HCT116 (cell line): ENCODE measurements at regions not wholly inside any gene's neighbourhood (a gene's known extent, or its start where the extent isn't known, plus 50 kb on each side); places are given as distances from the start of the nearest gene placed in this dataset.

ENCODE experiments used
- ATAC-seq: fragments of 200-7000 bp; cut with Tn5 transposase; 2 replicates; pipeline ENCODE4 v1.9.1; 2020; ENCODE audit warnings: mild to moderate bottlenecking, moderate library complexity
- BruUV-seq: library from RNA; stranded (reverse); fragments of 400-500 nt; replicated peaks from 2 replicates; lab custom pipeline; 2021; lab: Mats Ljungman, UMichigan
- CTCF ChIA-PET: fragments of 300-600 bp; sonication (Branson Sonifier 250); formaldehyde crosslinking; loops from one replicate; lab custom pipeline; 2021; ENCODE audit warnings: antibody characterized with exemption; lab: Charles Lee
- POLR2A ChIA-PET: fragments of 300-600, 350-600 bp; sonication (Branson Sonifier 250); formaldehyde crosslinking; loops from one replicate; lab custom pipeline; 2021; ENCODE audit warnings: antibody characterized with exemption; lab: Charles Lee
- RAD21 ChIA-PET, 2 experiments: fragments of 300-600 bp; sonication (Branson Sonifier 250); formaldehyde crosslinking; loops; one replicate each; lab custom pipeline; 2023; ENCODE audit warnings: low total read pairs in 2 of 2; ENCODE audit not compliant: uncharacterized antibody in 2 of 2, unreplicated experiment in 2 of 2, low non-redundant PET in 1 of 2; lab: Charles Lee
- DNase-seq: peaks from one replicate; pipeline ENCODE4 v3.0.0-alpha.2; 2010; ENCODE audit warnings: low read depth, low spot score
- H2AFZ ChIP-seq: fragments of 200-600 bp; shearing (Covaris generic), sonication (generic); 2 replicates; pipeline ENCODE4 v1.6.1; 2017; ENCODE audit warnings: low read depth, mixed run types, mixed read lengths, antibody characterized with exemption, low read length; ENCODE audit not compliant: poor library complexity, severe bottlenecking
- H3K27ac ChIP-seq: 2 replicates; pipeline ENCODE4 v1.5.1; 2012; ENCODE audit warnings: low read depth, low read length
- H3K27me3 ChIP-seq: fragments of 200-600 bp; sonication (generic); 2 replicates; pipeline ENCODE4 v1.6.1; 2016; ENCODE audit warnings: mixed run types, low read length, mixed read lengths; ENCODE audit not compliant: insufficient read depth
- H3K36me3 ChIP-seq, 2 experiments: fragments of 200-500 bp in 1 of 2; fragments of 200-600 bp in 1 of 2; sonication (Bioruptor generic) in 1 of 2; sonication (generic) in 1 of 2; 2 replicates each; pipeline versions ENCODE4 v1.5.1 to v1.6.1; 2014 to 2016; ENCODE audit warnings: low read length in 2 of 2, inconsistent platforms in 1 of 2, mixed read lengths in 1 of 2, mixed run types in 1 of 2; ENCODE audit not compliant: insufficient read depth in 2 of 2, control insufficient read depth in 1 of 2
- H3K4me1 ChIP-seq, 2 experiments: fragments of 200-600 bp in 1 of 2; sonication (generic) in 1 of 2; 2 replicates each; pipeline versions ENCODE4 v1.5.1 to v1.6.1; 2012 to 2017; ENCODE audit warnings: low read length in 2 of 2, inconsistent platforms in 1 of 2, mild to moderate bottlenecking in 1 of 2, mixed read lengths in 1 of 2, mixed run types in 1 of 2, moderate library complexity in 1 of 2; ENCODE audit not compliant: insufficient read depth in 2 of 2, control insufficient read depth in 1 of 2
- H3K4me2 ChIP-seq: fragments of 200-600 bp; sonication (generic); 2 replicates; pipeline ENCODE4 v1.6.1; 2017; ENCODE audit warnings: mixed run types, low read length, mixed read lengths
- H3K4me3 ChIP-seq, 2 experiments: fragments of 200-600 bp in 1 of 2; sonication (generic) in 1 of 2; replicated peaks in 1 of 2; 2 replicates each; pipeline ENCODE4 v1.5.1; 2011 to 2016; ENCODE audit warnings: low read length in 2 of 2, control low read depth in 1 of 2, low read depth in 1 of 2, mild to moderate bottlenecking in 1 of 2, mixed read lengths in 1 of 2, mixed run types in 1 of 2
- H3K79me2 ChIP-seq: fragments of 200-600 bp; sonication (generic); 2 replicates; pipeline ENCODE4 v1.6.1; 2017; ENCODE audit warnings: mild to moderate bottlenecking, mixed run types, low read length, moderate library complexity, mixed read lengths; ENCODE audit not compliant: insufficient read depth
- H3K9ac ChIP-seq: fragments of 200-600 bp; sonication (generic); 2 replicates; pipeline ENCODE4 v1.6.1; 2016; ENCODE audit warnings: low read length, mixed read lengths
- H3K9me2 ChIP-seq: fragments of 200-600 bp; sonication (generic), shearing (Covaris generic); 2 replicates; pipeline ENCODE4 v1.6.1; 2017; ENCODE audit warnings: mixed run types, mild to moderate bottlenecking, moderate library complexity; ENCODE audit not compliant: insufficient read depth
- H3K9me3 ChIP-seq, 2 experiments: fragments of 200-500 bp in 1 of 2; fragments of 200-600 bp in 1 of 2; sonication (Bioruptor generic) in 1 of 2; sonication (generic) in 1 of 2; 2 replicates each; pipeline ENCODE4 v1.6.1; 2014 to 2017; ENCODE audit warnings: low read length in 2 of 2, mixed read lengths in 2 of 2, inconsistent platforms in 1 of 2, low read depth in 1 of 2, mild to moderate bottlenecking in 1 of 2, mixed run types in 1 of 2, moderate library complexity in 1 of 2; ENCODE audit not compliant: control insufficient read depth in 1 of 2, insufficient read depth in 1 of 2
- H4K20me1 ChIP-seq: fragments of 200-600 bp; sonication (generic), shearing (Covaris generic); 2 replicates; pipeline ENCODE4 v1.6.1; 2017; ENCODE audit warnings: mixed run types, mild to moderate bottlenecking, moderate library complexity; ENCODE audit not compliant: insufficient read depth
- CBX3 ChIP-seq: IDR thresholded peaks from 2 replicates; pipeline ENCODE4 v1.6.1; 2012; ENCODE audit warnings: low read depth
- EZH2 ChIP-seq: fragments of 200-600 bp; sonication (generic); IDR thresholded peaks from 2 replicates; pipeline ENCODE4 v1.6.1; 2017; ENCODE audit warnings: antibody characterized with exemption, mixed run types
- FOSL1 ChIP-seq: IDR thresholded peaks from 2 replicates; pipeline ENCODE4 v1.6.1; 2012; ENCODE audit warnings: low read depth
- JUND ChIP-seq: IDR thresholded peaks from 2 replicates; pipeline ENCODE4 v1.6.1; 2012
- MAX ChIP-seq: IDR thresholded peaks from 2 replicates; pipeline ENCODE4 v1.6.1; 2012
- POLR2A ChIP-seq: IDR thresholded peaks from 2 replicates; pipeline ENCODE4 v1.7.0; 2011; ENCODE audit warnings: borderline replicate concordance; ENCODE audit not compliant: insufficient read depth, insufficient read length; ENCODE audit errors: extremely low read depth
- POLR2AphosphoS5 ChIP-seq: IDR thresholded peaks from 2 replicates; pipeline ENCODE4 v1.6.1; 2011; ENCODE audit warnings: mild to moderate bottlenecking, low read depth, low read length, moderate library complexity
- SRF ChIP-seq: IDR thresholded peaks from 2 replicates; pipeline ENCODE4 v1.6.1; 2012; ENCODE audit warnings: low read depth
- YY1 ChIP-seq: IDR thresholded peaks from 2 replicates; pipeline ENCODE4 v1.6.1; 2011; ENCODE audit warnings: low read length, low read depth, moderate library complexity, mild to moderate bottlenecking; ENCODE audit not compliant: insufficient replicate concordance; ENCODE audit errors: extremely low read depth
- intact Hi-C: fragments of 100-400 bp; cut with micrococcal nuclease; formaldehyde crosslinking; loops from 2 replicates; pipeline ENCODE4 v1.10.0; 2022
- TF ChIP-seq, protein P1 (sequence below): IDR thresholded peaks from 2 replicates; pipeline ENCODE4 v1.6.1; 2012; ENCODE audit warnings: low read depth

DNA sequence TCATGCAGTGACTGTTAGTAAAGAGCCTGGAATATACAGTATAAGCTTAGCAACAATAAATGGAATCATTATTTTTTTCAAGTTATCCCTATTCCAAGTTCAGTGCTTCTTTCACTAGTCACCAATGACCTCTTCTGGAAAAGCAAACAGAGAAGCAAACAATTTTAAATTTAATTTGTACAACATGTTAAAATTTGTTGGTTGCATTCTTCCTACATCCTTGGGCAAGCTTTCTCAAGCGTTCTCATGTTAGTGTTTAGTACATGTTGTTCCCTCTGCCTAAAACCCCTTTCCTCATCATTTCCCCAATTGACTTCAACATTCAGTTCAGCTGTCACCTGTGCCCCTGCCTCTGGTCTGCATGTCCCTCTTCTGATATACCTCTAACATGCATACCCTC is 123.4 kb downstream of the SEC61B start:
- Histone ChIP-seq H3K9ac (no peak overlapping the region), H3K79me2 (no peaks in the 10 kb centered on the region)
- no TSS peak for BruUV-seq
- TF ChIP-seq CBX3 = no peak
- TF ChIP-seq YY1 = no peak
- no peak for TF ChIP-seq POLR2A
- no peak for TF ChIP-seq MAX
- TF ChIP-seq EZH2 = no peak
- TF ChIP-seq POLR2AphosphoS5 = no peak
- TF ChIP-seq, protein P1, sequence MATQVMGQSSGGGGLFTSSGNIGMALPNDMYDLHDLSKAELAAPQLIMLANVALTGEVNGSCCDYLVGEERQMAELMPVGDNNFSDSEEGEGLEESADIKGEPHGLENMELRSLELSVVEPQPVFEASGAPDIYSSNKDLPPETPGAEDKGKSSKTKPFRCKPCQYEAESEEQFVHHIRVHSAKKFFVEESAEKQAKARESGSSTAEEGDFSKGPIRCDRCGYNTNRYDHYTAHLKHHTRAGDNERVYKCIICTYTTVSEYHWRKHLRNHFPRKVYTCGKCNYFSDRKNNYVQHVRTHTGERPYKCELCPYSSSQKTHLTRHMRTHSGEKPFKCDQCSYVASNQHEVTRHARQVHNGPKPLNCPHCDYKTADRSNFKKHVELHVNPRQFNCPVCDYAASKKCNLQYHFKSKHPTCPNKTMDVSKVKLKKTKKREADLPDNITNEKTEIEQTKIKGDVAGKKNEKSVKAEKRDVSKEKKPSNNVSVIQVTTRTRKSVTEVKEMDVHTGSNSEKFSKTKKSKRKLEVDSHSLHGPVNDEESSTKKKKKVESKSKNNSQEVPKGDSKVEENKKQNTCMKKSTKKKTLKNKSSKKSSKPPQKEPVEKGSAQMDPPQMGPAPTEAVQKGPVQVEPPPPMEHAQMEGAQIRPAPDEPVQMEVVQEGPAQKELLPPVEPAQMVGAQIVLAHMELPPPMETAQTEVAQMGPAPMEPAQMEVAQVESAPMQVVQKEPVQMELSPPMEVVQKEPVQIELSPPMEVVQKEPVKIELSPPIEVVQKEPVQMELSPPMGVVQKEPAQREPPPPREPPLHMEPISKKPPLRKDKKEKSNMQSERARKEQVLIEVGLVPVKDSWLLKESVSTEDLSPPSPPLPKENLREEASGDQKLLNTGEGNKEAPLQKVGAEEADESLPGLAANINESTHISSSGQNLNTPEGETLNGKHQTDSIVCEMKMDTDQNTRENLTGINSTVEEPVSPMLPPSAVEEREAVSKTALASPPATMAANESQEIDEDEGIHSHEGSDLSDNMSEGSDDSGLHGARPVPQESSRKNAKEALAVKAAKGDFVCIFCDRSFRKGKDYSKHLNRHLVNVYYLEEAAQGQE = no peak
- TF ChIP-seq SRF = no peak
- no peak for TF ChIP-seq JUND
- no peak for TF ChIP-seq FOSL1
- TF ChIP-seq, all 23 proteins: peak for 0
- H3K9me2 ChIP-seq = no peaks in the 10 kb centered on the region
- CTCF ChIA-PET = no interaction called here
- H3K4me1 ChIP-seq = no peaks in the 10 kb centered on the region
- ATAC-seq (no peak), DNase-seq (no peak)
- H3K4me3 ChIP-seq = no peak overlapping the region
- H3K4me2 ChIP-seq = no peak overlapping the region
- no peaks in the 10 kb centered on the region for H3K36me3 ChIP-seq
- intact Hi-C loops = no loop called here
- H3K9me3 ChIP-seq = no peaks in the 10 kb centered on the region
- H3K27ac ChIP-seq = no peak overlapping the region
- H2AFZ ChIP-seq = no peak overlapping the region
- RAD21 ChIA-PET = no interaction called here
- H3K27me3 ChIP-seq = peaks cover 8% of the 10 kb centered on the region; the same call in 1 of the 2 replicates
- H4K20me1 ChIP-seq = no peaks in the 10 kb centered on the region
- POLR2A ChIA-PET = no interaction called here
